NCI-H69 (cell line): ENCODE measurements at regions not wholly inside any gene's neighbourhood (a gene's known extent, or its start where the extent isn't known, plus 50 kb on each side); places are given as distances from the start of the nearest gene placed in this dataset.
"Not testable (repeated sequence)": the region's sequence is repeated elsewhere in the genome, so short reads cannot be mapped to it uniquely, and the experiment has no call there.

Source experiments
- DNase-seq: peaks from one replicate; lab custom pipeline; 2025; lab: John Stamatoyannopoulos, UW

DNA sequence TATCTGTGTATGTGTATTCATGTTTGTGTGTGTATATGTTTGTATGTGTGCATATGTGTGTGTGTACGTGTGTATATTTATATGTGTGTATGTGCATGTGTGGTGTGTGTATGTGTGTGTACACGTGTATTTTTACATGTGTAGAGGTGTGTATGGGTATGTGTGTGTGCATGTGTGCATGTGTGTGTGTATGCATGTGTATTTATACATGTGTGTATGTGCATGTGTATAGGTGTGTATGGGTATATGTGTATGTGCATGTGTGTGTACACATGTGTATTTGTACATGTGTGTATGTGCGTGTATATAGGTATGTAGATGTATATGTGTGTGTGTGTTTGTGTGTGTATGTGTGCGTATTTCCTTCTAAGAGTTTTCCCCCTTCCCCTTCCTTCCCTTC, 207.7 kb upstream of the ATP6AP2 start:
- DNase-seq, result no peak

DNA sequence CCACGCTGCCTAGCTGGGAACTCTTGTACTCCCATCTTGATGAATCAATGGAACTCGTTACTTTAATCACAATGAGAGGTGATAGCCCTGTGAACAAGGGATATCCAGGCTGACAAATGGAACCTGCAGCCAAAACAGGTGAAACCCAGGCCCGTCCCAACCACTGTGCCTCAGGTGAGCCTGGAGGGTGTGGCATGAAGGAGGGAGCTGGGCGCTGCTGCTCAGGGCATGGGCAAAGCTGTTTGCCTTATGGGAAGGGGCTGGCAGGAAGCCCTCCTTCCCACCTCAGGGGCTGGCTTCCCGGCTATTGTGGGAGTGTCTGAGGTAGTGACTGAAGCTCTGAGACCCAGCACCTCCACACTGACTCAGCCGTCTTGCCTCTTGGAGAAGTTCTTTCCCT, 209.4 kb upstream of the ATP6AP2 start:
- no peak for DNase-seq

DNA sequence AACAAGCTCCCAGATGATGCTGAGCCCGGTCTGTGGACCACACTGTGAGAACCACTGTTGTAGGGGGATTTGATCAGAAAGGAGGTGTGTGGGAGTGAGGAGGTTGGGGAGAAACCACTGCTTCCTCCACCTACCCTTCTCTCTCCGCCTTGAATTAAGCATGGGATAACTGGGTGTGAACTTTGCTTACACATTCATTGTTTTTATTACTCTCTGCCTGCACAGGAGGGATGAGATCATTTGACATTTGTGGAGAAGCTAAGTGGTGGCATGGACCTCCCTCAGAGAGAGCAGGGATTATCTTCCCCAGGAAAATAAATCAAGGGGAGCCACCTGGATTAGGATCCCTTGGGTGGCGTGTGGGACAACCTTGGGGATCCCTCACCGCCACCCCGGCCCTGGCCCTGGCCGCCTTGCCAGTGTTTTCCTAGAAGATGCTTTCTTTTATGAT, 212.1 kb upstream of the ATP6AP2 start:
- peak; percentile 4 for DNase-seq

DNA sequence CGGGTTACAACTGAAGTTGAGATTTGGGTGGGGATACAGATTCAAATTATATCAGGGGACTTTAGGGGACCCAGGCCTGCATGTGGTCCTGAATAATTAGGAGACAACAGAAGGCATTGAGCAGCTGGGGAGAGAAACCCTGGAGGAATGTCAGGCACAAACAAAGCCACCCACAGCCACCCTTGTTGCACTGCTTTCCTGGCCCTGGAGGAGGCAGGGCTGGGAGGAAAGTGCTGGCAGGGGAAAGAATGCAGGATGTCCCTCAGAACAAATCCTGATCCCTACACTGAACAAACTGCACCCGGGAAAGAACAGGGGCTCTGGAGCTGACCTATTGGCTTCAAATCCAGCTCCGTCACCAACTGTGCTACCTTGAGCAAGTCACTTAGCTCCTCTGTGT, 214.1 kb upstream of the ATP6AP2 start:
- no peak for DNase-seq

DNA sequence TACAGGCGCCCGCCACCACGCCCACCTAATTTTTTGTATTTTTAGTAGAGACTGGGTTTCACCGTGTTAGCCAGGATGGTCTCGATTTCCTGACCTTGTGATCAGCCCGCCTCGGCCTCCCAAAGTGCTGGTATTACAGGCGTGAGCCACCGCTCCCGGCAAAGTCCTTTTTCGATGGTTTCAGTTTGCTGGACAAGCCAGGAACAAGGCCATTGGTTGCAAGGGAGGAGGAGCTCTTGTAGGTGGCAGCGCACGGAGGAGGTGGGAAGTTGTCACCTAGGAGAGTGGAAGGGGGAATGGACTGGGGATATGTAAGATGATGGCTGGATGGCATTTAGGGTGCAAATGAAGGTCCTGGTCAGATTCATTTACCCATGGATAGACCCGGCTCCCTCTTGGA, 218.5 kb upstream of the ATP6AP2 start:
- not testable (repeated sequence) for DNase-seq

DNA sequence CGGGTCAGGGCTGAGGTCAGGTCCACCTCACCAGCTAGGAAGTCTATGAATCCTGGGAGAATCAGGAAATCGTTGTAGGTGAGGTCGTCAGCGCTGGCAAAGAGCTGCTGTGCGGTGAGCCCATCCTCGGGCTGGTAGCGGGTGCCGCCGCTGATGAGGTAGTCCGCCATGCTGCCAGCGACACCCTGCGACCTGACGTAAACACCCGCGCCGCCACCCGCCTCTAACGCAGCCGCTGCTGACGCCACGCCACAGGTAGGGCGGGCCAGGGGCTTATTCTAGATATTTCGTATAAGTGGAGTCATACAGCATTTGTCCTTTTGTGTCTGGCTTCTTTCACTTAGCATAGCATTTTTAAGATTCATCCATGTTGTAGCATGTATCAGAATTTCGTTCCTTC, 220.2 kb upstream of the ATP6AP2 start:
- DNase-seq, result no peak

DNA sequence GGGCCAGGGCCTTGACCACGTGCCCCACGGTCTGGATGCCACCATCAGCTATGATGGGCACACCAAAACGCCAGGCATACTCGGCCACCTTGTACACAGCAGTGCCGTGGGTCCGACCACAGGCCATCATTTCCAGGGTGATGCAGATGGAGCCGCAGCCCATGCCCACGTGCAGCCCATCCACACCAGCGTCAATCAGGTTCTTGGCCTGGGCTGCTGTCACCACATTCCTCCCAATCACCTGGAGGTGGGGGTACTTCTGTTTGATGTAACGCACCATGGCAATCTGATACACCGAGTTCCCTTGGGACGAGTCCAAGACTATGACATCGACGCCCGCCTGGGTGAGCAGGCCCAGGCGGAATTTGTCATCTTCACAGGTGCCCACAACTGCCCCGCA, 221.2 kb upstream of the ATP6AP2 start:
- no peak for DNase-seq

DNA sequence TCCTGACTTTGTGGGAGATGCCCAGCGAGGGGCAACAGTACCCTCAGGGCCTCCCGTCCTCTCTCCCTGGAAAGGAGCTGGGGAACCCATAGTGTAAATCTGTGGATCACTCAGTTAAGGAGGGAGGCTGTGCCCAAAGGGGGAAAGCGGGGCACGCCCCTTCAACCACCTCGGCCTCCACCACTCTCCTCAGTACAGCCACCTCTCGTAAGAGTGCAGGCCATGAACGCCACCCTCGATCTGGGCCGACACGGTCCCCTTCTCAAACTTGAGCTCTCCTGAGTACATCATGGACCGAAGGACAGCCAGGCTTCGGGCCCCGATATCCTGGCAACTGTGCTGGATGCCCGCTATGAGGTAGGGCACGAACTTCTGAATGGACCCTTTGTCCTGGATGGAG, 221.8 kb upstream of the ATP6AP2 start:
- no peak for DNase-seq

DNA sequence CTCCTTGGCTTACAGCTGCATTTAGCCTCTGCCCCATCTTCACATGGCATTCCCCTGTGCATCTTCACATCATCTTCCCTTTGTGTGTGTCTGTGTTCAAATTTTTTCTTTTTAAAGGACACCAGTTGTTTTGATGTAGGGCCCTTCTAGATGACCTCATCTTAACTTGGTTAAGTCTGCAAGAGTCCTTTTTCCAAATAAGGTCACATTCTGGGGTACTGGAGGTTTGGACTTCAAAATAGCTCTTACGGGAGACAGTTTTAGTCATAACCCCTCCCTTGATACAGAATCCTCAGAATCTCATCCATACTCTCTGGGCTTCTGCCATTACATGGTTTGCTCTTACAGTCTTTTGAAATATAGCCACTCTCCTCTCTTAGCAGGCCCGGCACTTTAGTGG, 231.5 kb upstream of the ATP6AP2 start:
- no peak for DNase-seq

DNA sequence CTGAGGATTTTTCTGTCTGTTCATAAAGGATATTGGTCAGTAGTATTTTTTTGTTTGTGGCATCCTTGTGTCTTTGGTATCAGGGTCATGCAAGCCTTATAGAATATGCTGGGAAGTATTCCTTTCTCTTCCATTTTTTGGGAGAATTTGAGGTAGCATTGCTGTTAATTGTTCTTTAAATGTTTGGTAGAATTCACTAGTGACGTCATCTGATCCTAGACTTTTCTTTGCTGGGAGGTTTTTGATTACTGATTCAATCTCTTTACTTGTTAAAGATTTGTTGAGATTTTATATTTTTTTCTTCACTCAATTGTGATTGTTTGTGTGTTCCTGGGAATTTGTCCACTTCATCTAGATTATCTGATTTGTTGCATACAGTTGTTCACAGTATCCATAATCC, 234.4 kb upstream of the ATP6AP2 start:
- no peak for DNase-seq

DNA sequence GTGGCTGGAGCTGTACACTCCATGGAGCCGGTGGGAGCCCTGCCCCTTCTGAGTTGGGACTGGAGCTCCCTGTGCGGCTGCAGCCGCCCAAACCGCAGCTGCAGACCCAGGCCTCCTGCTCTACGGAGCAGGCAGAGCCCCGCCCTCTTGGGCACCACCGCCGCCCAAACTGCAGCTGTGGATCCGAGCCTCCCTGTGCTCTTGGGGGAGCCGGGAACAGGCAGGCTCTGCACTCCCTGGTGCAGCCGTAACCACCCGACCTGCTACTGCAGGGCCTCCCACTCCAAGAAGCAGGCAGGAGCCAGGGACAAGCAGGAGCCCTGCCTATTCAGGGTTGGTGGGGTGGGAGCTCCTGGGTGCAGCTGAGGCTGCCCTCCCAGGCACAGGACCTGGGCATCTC, 237.5 kb upstream of the ATP6AP2 start:
- DNase-seq, result no peak

DNA sequence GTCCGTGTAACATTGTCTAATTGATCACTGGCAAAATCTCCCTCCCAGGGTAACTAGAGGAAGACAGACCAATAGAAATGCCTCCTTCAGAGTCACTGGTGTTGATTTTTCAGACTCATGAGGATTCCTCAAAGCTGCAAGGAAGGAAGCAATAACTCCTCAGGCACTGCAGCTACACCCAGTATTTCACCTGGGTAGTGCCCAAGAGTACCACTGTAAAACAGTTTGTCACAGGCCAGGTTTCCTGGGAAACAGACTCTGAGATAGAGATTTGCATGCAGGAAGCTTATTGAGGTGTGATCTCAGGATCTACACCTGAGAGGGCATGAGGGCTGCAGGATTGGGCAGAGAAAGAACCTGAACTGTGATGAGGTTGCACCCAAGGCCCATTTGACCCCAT, 240.7 kb upstream of the ATP6AP2 start:
- DNase-seq, result peak; percentile 5

DNA sequence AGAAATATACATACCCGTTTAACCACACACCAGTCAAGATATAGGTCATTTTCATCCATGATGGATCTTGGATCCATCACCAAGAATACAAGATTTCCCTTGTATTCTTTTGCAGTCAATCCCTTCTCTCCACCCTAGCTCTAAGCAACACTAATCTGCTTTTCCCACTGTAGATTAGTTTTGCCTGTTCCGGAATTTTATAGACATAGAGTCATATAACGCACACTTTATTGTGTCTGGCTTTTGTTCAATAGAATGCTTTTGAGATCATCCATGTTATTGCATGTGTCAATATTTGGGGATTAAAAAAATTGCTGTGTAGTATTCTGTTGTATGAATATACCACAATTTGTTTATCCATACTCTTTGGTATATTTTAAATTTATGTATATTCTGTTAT, 235.6 kb upstream of the BCOR start:
- DNase-seq, result no peak

DNA sequence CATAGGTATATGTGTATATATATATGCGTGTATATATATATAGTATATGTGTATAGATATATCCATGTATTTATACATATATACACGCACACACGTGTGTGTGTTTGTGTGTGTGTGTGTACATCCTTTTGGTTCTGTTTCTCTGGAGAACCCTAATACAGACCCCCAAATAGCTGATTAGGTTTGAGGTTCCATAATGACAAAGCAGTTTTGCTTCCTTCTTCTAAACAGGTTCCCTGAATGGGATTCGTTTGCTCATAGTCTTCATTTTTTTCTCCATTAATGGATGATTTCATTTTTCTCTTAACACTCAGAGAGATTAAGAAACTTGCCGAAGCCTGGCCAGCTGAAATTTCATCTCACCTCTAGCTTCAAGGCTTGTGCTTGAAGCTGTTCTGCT, 234.0 kb upstream of the BCOR start:
- no peak for DNase-seq

DNA sequence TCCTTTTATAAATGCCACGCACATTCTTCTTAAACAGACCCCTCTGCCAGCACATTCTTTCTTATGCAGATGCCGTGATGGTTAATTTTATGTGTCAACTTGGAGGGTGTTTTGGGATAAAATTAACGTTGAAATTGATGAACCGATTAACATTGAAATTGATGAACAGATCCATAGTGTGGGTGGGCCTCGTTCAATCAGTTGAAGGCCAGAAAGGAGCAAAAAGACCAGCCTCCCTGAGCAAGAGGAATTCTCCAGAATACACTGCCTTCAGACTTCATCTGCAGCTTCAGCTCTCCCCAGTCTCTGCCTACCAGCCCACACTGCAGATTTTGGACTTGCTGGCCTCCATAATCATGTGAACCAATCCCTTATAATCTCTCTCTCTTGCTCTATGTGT, 233.6 kb upstream of the BCOR start:
- DNase-seq, result no peak

DNA sequence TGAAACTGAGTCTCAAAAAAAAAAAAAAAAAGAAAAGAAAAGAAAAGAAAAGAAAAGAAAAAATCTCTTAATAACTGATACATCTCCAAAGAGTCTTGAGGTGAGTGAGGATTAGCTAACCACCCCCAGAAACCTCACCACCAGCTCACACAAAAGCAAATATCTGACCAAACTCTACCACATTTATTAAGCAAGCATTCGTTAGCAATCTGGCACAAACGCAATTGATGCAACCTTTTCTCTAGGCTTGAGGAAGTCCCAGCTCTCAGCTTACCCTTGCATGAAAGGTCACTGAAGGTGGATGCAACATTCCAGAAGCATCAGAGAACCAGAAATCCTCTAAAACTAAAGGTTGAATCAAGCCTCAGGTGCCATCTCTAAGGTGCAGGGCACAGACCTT, 231.9 kb upstream of the BCOR start:
- DNase-seq, result no peak

DNA sequence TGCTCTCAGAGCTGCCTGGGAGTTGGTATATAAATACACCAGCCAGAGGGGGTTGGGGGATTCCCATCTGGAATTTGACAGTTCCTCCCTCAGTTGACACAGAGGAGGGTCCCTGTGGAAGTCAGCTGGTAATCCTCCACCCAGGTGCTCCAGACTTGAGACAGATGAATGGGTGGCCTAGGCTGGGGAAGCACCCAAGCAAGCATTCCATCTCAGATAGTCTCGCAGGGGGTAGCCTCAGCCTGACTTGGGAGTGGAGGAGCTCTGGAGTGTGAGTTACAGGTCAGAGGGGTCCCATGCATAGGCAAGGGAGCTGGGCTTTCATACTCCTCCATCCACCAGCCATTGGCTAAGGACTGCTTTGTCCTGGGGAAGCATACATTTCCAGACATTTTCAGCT, 229.3 kb upstream of the BCOR start:
- no peak for DNase-seq

DNA sequence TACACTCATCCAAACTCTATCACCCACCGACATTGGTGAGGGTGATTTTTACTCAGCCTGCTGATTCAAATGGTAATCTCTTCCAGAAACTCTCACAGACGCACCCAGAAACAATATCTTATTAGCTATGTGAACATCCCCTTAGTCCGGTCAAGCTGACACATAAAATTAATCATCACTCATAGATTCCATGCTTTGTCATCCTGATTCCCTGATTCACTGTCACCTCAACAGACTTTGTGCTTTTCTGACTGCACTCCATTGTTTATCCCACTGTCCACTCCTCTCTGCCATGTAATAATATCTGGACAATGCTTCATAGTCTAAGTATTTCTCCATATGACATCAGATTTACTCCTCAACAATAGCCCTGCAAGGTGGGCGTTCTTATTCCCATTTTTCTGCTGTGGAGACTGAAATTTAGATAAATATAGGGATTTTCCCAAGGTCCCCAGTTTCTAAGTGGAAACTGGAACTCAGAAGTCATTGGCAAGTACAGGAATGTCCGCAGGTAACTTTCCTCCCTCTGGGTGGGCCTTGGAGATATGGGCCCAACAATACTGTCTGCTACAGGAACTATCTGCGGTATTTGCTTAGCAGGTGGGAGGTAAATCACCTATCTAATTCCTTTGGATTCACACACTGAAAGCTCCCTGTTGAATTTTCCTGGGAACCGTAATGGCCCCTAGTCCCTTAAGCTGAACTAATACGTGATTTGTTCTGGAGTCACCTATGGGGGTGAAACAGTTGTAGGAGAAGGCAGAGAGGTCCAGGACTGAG, 228.6 kb upstream of the BCOR start:
- DNase-seq, result no peak

DNA sequence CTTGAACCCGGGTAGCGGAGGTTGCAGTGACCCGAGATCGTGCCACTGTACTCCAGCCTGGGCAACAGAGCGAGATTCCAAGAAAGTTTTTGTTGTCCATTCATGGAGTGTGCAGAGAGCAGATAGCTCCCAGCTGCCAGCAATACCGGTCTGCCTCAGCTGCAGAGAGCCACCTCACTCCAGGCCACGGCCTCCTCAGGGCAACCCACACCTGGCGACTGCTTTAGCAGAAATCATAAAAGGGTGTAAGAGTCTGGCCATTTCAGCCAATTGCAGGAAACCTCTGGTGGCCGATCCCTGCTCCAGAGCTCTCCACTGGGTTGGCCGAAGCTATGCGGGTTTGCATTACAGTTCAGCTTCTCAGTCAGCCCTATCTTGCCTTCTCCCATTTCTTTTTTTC, 227.4 kb upstream of the BCOR start:
- DNase-seq, result no peak

DNA sequence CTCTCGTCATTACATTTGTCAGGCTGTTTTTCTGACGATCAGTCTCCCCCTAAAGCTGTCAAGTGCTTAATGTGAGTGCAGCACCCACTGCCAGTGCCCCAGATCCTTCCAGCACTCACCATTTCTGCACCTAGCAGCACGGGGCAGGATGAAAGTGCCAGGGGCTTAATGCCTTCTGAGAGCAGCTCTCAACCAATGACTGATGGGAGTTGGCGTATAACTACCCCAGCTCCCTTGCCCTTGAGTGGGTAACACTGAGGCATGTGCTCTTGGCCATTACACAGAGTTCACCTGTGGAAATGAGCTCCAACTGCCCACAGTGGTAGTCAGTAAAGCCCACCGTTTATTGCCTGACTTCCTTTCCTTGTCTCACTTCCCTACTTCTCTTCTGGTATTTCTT, 226.2 kb upstream of the BCOR start:
- DNase-seq, result no peak

DNA sequence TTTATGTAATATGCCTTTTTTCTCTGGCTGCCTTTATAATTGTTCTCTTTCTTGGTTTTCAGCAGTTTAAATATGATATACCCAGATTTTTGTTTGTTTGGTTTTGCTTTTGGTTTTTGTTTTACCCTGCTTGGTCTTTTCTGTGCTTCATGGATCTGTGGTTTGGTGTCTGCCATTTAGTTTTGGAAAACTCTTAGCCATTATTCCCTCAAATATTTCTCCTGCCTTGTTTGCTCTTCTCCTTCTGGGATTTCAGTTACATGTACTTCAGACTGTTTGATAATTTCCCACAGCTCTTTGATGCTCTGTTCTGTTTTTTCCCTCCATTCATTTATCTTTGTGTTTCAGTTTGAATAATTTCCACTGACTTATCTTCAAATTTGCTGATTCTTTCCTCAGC, 223.1 kb upstream of the BCOR start:
- no peak for DNase-seq

DNA sequence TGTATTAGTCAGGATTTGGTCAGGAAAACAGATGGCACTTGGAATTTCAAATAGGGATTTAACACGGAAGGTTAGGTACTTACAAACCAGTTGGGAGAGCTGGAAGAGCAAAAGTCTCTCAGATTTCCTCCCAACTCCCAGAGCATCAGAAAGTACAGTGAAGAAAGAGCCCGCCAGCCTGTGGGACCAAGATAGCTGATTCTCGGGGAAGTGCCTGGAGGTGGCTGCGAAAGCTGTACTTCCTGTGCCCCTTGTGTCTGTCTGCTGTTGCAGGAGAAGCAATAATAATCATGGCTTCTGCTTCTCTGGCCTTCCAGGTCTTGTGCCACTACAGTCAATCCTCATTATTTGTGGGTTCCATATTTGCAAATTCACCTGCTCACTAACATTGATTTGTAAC, 221.0 kb upstream of the BCOR start:
- DNase-seq, result no peak

DNA sequence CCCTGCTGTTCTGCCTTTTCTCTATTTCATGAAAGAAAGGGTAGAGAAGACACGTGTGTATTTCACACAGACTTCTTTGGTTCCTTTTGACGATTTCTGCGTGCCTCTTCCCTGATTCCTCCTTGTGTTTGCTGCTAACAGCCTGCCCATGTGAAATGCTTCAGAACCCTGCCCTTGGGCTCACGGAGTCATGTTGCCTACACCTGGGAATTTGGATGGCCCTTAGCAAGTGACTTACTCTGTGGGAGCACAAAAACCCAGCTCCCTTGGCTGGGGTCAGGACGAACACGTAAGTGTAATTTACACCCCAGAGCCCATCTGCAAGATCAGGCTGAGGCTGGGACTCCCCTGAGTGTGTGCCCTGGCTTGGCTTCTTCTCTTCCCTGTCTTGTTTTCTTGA, 220.3 kb upstream of the BCOR start:
- no peak for DNase-seq

DNA sequence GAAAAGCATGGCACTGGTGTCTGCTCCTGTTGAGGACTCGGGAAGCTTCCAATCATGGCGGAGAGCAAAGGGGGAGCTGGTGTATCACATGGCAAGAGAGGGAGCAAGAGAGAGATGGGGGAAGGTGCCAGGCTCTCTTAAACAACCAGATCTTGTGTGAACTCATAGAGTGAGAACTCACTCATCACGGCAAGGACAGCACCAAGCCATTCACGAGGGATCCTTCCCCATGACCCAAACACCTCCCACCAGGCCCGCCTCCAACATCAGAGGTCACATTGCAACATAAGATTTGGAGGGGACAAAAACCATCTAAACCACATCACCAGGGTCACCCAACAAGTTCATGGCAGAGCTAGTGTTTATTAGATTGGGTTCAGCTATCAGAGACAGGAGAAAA, 218.7 kb upstream of the BCOR start:
- no peak for DNase-seq

DNA sequence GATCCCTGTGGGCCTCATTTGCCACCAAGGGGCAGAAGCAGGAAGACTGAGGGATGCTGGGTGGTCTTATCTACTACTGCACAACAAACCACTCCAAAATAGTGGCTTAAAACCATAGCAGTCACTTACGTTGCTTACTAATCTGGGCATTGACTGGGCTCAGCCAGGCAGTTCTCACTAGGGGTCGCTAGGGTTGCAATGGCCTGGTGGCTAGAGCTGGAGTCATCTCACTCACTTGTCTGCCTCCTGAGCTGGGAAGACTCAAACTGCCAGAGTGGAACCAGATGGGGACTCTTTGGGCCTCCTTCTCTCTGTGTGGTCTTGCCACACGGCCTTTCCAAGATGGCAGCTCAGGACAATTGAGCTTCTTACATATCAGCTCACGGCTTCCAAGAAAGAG, 216.3 kb upstream of the BCOR start:
- DNase-seq, result no peak
